T-helper 2 cell treated with Interferon-gamma antibody and Interleukin-4, amounts not matched to agents 5 μg/mL and 100 μg/mL, for 36 hours (primary cell): ENCODE measurements at regions not wholly inside any gene's neighbourhood (a gene's known extent, or its start where the extent isn't known, plus 50 kb on each side); places are given as distances from the start of the nearest gene placed in this dataset.

Experiments
- DNase-seq: peaks from one replicate; pipeline ENCODE4 v3.0.0; 2021; ENCODE audit warnings: low spot score
- H3K27ac Mint-ChIP-seq: one replicate; pipeline ENCODE4 v1.8.0; 2021; ENCODE audit warnings: mild to moderate bottlenecking, mixed read lengths
- H3K27me3 Mint-ChIP-seq: one replicate; pipeline ENCODE4 v1.8.0; 2021; ENCODE audit warnings: low read depth, mixed read lengths
- H3K36me3 Mint-ChIP-seq: one replicate; pipeline ENCODE4 v1.8.0; 2021; ENCODE audit warnings: low read depth, mixed read lengths
- H3K4me1 Mint-ChIP-seq: one replicate; pipeline ENCODE4 v1.8.0; 2021; ENCODE audit warnings: low read depth, mixed read lengths
- H3K4me3 Mint-ChIP-seq: one replicate; pipeline ENCODE4 v1.8.0; 2022; ENCODE audit warnings: mild to moderate bottlenecking, moderate library complexity, mixed read lengths
- H3K9me3 Mint-ChIP-seq: one replicate; pipeline ENCODE4 v1.8.0; 2021; ENCODE audit warnings: mixed read lengths

GRCh38 chr4:180060159-180060889 is 2182.9 kb upstream of the TENM3 start:
- no peak for DNase-seq
- H3K4me3 Mint-ChIP-seq = no peak overlapping the region
- peaks cover 38% of the 10 kb centered on the region for H3K27me3 Mint-ChIP-seq
- no peak overlapping the region for H3K27ac Mint-ChIP-seq
- no peaks in the 10 kb centered on the region for H3K36me3 Mint-ChIP-seq
- H3K4me1 Mint-ChIP-seq = peaks cover 2% of the 10 kb centered on the region
- no peaks in the 10 kb centered on the region for H3K9me3 Mint-ChIP-seq

GRCh38 chr4:180081072-180081471 is 2162.1 kb upstream of the TENM3 start:
- Mint-ChIP-seq H3K4me1 (no peaks in the 10 kb centered on the region), H3K27ac (no peak overlapping the region), H3K4me3 (no peak overlapping the region), H3K9me3 (no peaks in the 10 kb centered on the region), H3K27me3 (no peaks in the 10 kb centered on the region), H3K36me3 (no peaks in the 10 kb centered on the region)
- no peak for DNase-seq

DNA sequence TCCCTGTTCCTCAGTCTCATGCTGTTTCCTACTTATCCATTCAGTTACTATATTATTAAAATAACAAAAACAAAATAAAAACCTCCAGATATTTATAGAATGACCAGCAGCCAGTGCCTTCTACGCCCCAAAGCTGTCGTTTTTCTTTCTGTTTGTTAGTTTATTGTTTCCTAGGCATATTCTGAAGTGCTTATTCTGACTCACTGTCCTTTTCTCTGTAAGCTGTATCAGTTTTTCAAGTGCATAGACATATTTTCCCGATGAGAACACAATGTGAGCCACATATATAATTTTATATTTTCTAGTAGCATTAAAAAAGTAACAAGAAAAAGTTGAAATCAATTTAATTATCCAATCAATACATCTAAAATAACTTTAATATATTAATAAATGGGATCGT is 2158.6 kb upstream of the TENM3 start:
- H3K4me3 Mint-ChIP-seq = no peak overlapping the region
- no peak overlapping the region for H3K27ac Mint-ChIP-seq
- no peaks in the 10 kb centered on the region for H3K4me1 Mint-ChIP-seq
- H3K27me3 Mint-ChIP-seq = no peaks in the 10 kb centered on the region
- H3K36me3 Mint-ChIP-seq = no peaks in the 10 kb centered on the region
- no peaks in the 10 kb centered on the region for H3K9me3 Mint-ChIP-seq
- DNase-seq = no peak

GRCh38 chr4:180086480-180087190 is 2156.6 kb upstream of the TENM3 start:
- no peaks in the 10 kb centered on the region for H3K36me3 Mint-ChIP-seq
- no peak overlapping the region for H3K4me3 Mint-ChIP-seq
- DNase-seq = no peak
- no peak overlapping the region for H3K27ac Mint-ChIP-seq
- H3K4me1 Mint-ChIP-seq = no peaks in the 10 kb centered on the region
- H3K27me3 Mint-ChIP-seq = no peaks in the 10 kb centered on the region
- H3K9me3 Mint-ChIP-seq = no peaks in the 10 kb centered on the region

DNA sequence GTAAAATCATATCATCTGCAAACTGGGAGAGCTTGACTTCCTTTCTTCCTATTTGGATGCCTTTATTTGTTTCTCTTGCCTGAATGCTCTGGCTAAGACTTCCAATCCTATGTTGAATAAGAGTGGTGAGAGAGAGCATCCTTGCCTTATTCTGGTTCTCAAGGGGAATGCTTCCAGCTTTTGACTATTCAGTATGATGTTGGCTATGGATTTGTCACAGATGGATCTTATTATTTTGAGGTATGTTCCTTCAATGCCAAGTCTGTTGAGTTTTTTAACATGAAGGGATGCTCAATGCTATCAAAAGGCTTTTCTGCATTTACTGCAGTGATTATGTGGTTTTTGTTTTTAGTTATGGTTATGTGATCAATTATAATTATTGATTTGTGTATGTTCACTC is 2144.6 kb upstream of the TENM3 start:
- DNase-seq = no peak
- H3K27ac Mint-ChIP-seq = no peak overlapping the region
- H3K36me3 Mint-ChIP-seq = no peaks in the 10 kb centered on the region
- no peaks in the 10 kb centered on the region for H3K4me1 Mint-ChIP-seq
- H3K9me3 Mint-ChIP-seq = peaks cover 12% of the 10 kb centered on the region
- no peaks in the 10 kb centered on the region for H3K27me3 Mint-ChIP-seq
- no peak overlapping the region for H3K4me3 Mint-ChIP-seq

DNA sequence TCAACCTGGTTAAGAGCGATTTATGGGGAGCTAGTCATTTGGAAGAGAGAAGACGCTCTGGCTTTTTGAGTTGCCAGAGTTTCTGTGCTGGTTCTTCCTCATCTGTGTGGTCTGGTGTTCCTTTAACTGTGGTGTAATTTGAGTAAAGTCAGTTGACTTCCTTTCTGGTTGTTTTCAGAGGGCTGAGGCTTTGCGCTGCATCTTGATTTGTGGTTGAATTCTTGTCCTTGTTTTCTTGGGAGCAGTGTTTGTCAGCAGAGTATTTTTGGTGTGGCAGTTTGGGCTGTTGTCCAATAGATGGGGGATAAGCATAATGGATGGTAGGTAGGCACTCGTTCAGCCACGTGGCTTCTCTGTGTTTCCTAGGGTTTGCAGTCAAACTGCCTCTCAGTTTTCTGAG is 2143.2 kb upstream of the TENM3 start:
- Mint-ChIP-seq H3K36me3 (no peaks in the 10 kb centered on the region), H3K4me3 (no peak overlapping the region), H3K27me3 (no peaks in the 10 kb centered on the region), H3K9me3 (peaks cover 12% of the 10 kb centered on the region), H3K4me1 (no peaks in the 10 kb centered on the region), H3K27ac (no peak overlapping the region)
- no peak for DNase-seq

DNA sequence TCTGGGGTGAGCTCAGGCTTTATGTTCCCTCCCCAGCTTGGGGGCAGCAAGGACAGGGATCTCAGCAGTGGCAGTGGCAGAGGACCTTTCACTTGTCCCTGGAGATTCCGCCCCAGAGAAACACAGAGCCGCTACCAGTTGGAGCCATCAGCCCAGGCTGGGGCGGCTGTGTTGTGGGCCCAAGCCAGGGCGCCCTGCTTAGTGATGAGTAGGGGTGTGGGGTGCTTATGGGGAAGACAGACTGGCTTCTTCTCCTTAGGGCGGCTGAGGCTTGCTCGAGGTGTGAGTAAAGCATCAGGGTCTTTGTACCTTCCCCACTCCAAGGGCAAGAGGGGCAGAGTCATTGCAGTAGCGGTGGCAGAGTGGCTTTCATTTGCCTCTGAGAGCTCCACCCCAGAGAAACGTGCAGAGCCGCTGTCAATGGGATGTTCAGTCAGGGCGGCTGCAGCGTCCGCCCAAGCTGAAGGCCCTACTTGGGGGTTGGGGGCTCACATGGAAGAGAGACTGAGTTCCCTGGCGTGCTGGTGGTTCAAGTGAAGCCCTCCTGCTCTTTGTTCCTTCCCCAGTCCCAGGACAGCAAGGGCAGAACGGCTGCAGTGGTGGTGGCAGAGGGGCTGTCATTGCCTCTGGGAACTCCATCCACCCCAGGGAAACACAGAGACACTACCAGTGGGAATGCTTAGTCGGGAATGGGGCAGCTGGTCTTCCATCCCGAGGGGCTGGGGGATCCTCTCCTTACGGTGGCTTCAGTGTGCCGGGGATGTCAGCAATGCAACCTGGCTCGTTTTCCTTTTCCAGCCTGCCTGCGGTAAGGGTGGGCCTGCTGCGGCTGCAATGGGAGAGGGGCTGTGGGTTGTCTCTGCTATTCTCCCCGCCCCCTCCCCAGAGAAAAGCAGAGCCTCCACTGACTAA is 2142.5 kb upstream of the TENM3 start:
- Mint-ChIP-seq H3K4me3 (no peak overlapping the region), H3K36me3 (no peaks in the 10 kb centered on the region), H3K9me3 (peaks cover 12% of the 10 kb centered on the region), H3K27me3 (no peaks in the 10 kb centered on the region), H3K27ac (no peak overlapping the region), H3K4me1 (no peaks in the 10 kb centered on the region)
- DNase-seq = no peak

DNA sequence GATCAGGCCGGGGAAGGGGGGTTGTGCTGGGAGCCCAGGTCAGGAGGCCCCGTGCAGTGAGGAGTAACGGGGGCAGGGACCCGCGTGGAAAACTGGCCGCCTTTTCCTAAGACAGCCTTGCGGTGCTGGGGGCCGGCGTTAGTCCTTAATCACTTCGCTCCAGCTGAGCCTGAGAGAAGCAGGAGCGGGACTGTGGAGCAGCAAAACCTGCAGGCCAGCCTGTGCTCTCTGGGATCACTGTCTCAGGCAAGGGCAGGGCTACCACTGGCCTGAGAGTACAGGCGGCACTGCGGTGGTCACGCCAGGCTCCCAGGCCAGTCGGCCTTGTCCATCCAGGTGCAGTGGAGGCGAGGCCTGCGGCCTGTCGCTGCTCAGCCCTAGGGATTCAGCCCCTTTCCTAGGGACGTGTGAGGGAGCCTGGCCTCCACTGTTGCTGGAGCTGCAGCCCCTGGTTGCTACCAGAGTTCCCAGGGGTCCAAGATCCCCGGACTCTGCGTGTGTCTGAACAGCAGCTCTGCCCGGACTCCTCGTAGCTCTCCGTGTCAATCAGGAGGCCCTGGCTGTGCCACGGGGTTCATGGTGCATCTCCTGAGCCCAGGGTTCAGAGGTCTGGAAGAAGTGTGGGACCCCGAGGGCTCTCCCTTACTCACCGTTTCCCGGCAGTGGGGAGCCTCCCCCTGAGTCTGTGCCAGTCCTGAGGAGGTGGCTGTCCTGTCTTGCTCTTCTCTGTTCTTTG is 2141.7 kb upstream of the TENM3 start:
- Mint-ChIP-seq H3K27me3 (no peaks in the 10 kb centered on the region), H3K27ac (no peak overlapping the region), H3K36me3 (no peaks in the 10 kb centered on the region), H3K4me3 (no peak overlapping the region), H3K9me3 (peaks cover 12% of the 10 kb centered on the region), H3K4me1 (no peaks in the 10 kb centered on the region)
- no peak for DNase-seq

DNA sequence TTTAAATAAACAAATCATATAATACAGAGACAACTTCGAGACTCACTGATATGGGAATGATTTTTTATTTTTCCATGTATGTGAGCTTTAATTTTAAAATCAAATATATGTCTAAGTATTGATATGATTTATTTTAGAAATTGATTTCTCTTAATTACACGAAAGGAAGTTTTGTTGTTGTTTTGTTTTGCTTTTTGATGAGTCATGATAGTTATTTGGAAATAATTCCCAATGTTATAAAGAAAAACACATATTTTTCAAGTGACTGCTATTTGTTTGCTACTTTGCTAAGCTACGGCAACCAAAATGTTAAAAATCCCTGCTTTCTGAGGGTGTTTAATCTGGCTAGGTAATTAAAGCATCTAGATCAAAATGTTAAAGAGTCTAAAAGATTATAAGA is 2139.4 kb upstream of the TENM3 start:
- Mint-ChIP-seq H3K27me3 (no peaks in the 10 kb centered on the region), H3K4me3 (no peak overlapping the region), H3K36me3 (no peaks in the 10 kb centered on the region), H3K9me3 (peaks cover 8% of the 10 kb centered on the region), H3K27ac (no peak overlapping the region), H3K4me1 (no peaks in the 10 kb centered on the region)
- DNase-seq = no peak

- Mint-ChIP-seq H3K9me3 (peaks cover 8% of the 10 kb centered on the region), H3K36me3 (no peaks in the 10 kb centered on the region), H3K4me1 (no peaks in the 10 kb centered on the region), H3K27ac (no peak overlapping the region), H3K27me3 (no peaks in the 10 kb centered on the region), H3K4me3 (no peak overlapping the region)
- DNase-seq = no peak
These were observed 2137.8 kb upstream of the TENM3 start for GRCh38 chr4:180105362-180105761.

- no peaks in the 10 kb centered on the region for H3K4me1 Mint-ChIP-seq
- no peaks in the 10 kb centered on the region for H3K27me3 Mint-ChIP-seq
- no peaks in the 10 kb centered on the region for H3K36me3 Mint-ChIP-seq
- no peak for DNase-seq
- H3K27ac Mint-ChIP-seq = no peak overlapping the region
- H3K9me3 Mint-ChIP-seq = peaks cover 12% of the 10 kb centered on the region
- H3K4me3 Mint-ChIP-seq = no peak overlapping the region
These were observed 2137.1 kb upstream of the TENM3 start for GRCh38 chr4:180106122-180106521.

- Mint-ChIP-seq H3K9me3 (peaks cover 10% of the 10 kb centered on the region), H3K27ac (no peak overlapping the region), H3K4me1 (no peaks in the 10 kb centered on the region), H3K36me3 (no peaks in the 10 kb centered on the region), H3K4me3 (no peak overlapping the region), H3K27me3 (no peaks in the 10 kb centered on the region)
- DNase-seq = no peak
These were observed 2136.2 kb upstream of the TENM3 start for GRCh38 chr4:180106997-180107396.

- peaks cover 7% of the 10 kb centered on the region for H3K9me3 Mint-ChIP-seq
- H3K27me3 Mint-ChIP-seq = no peaks in the 10 kb centered on the region
These were observed 2126.4 kb upstream of the TENM3 start for GRCh38 chr4:180116840-180117239.

More at GRCh38 chr4:180116840-180117239, 2126.4 kb upstream of the TENM3 start:
- no peak for DNase-seq
- Mint-ChIP-seq H3K4me1 (no peaks in the 10 kb centered on the region), H3K27ac (no peak overlapping the region), H3K36me3 (no peaks in the 10 kb centered on the region), H3K4me3 (no peak overlapping the region)
